Cerebellar cortex (tissue), 1 donor: ENCODE measurements at regions not wholly inside any gene's neighbourhood (a gene's known extent, or its start where the extent isn't known, plus 50 kb on each side); places are given as distances from the start of the nearest gene placed in this dataset.
"Not testable (repeated sequence)": the region's sequence is repeated elsewhere in the genome, so short reads cannot be mapped to it uniquely, and the experiment has no call there.

ENCODE experiments used
- DNase-seq: peaks from one replicate; pipeline ENCODE4 v3.0.0-alpha.2; 2015; ENCODE audit warnings: low spot score

DNA sequence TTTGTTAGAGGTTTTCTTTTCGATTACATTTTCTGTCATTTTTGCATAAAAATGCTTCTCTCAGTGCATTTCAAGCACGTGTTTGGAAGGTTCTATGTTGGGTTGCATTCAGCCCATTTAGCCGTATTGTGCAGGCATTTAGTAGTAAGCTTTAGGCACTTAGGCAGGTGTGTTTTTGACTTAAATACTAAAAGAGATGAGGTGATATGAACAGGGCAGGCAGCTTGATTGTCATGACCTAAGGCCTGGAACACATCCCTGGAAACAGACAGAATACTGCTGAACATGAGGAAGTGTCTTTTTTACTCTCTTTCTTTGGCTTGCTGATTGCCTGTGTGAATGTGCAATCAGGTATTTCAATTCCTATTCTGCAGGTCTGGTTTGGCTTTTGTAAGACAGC is 610.5 kb upstream of the MAN1A1 start:
- peak; percentile 85 for DNase-seq

DNA sequence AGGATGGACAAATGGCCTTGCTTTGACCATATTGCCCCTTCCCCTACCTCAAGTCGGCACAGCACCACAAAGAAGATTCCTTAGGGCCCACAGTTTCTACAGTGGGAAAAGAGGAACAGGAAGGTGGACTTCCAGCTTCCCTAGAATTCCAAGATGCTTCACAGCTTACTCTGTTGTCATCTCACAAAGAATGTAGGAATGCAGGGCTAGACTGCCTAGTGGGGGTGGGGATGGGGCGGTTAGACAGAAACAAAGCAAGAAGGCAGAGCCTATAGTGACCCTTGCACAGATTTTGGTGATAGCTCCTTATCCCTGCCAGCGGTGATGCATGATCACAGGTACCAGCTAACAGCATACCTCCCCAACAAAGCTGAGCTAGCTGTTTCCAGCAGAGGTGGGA is 607.6 kb upstream of the MAN1A1 start:
- DNase-seq, result no peak

- no peak for DNase-seq
Observed at GRCh38 chr6:119952696-119953095, 603.1 kb upstream of the MAN1A1 start.

DNA sequence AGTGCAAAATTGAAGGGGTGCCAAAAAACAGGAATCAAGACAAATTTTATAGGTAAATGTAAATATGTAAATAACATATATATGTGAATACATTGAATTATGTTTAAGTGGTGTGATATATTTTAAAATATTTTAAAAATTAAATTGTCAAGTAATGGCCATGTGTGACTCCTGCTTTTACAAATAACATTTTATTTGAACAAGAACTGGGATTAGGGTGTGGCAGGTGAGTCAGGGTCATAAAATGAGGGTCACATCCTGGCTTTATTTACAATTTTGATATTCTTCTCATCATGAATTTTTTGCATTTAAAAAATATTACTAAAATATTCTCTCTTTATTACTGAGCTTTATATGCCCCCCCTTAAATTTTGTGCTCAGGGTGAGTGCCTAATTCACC is 601.1 kb upstream of the MAN1A1 start:
- DNase-seq, result no peak

DNA sequence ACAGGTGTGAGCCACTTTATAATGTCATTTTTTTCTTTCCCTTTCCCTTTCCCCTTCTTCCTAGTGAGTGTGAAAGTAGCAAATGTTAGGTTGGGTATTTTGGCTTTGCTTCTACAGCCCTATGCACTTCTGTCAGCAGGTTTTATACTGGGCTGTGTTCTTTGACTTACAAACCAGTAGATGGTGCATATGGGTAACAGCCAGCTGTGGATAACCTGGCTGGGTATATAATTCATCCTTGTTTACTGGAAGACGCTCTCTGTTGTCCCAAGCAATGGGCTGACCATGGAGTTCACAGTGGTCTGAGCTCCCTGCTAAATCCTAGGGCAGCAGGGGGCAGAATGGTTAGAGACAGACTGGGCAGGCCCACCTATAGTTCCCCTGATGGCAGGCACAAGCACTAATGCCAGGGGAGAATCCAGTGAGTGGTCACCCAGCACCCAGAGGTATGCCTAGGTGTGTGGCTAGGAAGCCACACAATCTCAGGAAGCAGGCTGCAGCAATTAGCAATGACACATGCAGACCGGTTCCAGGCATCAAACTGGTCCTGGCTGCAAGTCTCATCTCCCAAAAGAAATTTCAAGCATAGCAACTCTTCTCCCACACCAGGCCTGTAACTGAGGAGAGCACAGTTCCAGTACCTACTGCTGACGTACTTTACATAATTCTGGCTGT is 592.7 kb upstream of the MAN1A1 start:
- DNase-seq, result no peak

- no peak for DNase-seq
Observed at GRCh38 chr6:119938752-119939151, 589.2 kb upstream of the MAN1A1 start.

GRCh38 chr6:119934816-119935215 is 585.3 kb upstream of the MAN1A1 start:
- DNase-seq, result no peak

GRCh38 chr6:119929121-119929520 is 579.6 kb upstream of the MAN1A1 start:
- no peak for DNase-seq

DNA sequence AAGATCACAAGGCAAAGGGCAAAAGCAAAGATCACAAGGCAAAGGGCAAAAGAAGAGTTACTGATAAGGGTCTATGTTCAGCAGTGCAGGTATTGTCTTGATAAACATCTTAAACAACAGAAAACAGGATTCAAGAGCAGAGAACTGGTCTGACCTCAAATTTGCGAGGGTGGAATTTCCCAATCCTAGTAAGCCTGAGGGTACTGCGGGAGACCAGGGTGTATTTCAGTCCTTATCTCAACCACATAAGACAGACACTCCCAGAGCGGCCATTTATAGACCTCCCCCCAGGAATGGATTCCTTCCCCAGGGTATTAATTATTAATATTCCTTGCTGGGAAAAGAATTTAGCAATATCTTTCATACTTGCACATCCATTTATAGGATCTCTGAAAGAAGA is 575.3 kb upstream of the MAN1A1 start:
- DNase-seq, result not testable (repeated sequence)

- no peak for DNase-seq
Observed at GRCh38 chr6:119922814-119923213, 573.3 kb upstream of the MAN1A1 start.

GRCh38 chr6:119921491-119922010 is 572.0 kb upstream of the MAN1A1 start:
- DNase-seq, result no peak

- no peak for DNase-seq
Observed at GRCh38 chr6:119917186-119917585, 567.6 kb upstream of the MAN1A1 start.

DNA sequence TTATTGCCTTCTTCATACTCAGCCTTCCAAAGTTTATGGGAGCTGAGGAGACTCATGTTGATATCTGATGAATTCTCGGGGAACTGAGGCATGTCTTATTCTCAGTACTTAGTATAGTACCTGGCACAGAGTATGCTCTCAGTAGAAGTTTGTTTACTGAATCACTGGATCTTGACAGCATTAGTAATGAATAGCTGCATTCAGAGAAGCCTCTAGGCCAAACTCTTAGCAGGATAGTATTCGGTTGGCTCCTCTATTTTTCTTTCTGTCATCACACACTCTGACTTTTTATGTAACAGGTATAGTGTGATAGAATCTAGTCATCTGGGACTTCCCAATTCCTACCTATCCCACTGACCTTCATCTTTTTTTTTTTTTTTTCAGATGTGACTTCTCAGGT is 566.4 kb upstream of the MAN1A1 start:
- no peak for DNase-seq

- no peak for DNase-seq
Observed at GRCh38 chr6:119908157-119908556, 558.6 kb upstream of the MAN1A1 start.

- no peak for DNase-seq
Observed at GRCh38 chr6:119902681-119903080, 553.1 kb upstream of the MAN1A1 start.

DNA sequence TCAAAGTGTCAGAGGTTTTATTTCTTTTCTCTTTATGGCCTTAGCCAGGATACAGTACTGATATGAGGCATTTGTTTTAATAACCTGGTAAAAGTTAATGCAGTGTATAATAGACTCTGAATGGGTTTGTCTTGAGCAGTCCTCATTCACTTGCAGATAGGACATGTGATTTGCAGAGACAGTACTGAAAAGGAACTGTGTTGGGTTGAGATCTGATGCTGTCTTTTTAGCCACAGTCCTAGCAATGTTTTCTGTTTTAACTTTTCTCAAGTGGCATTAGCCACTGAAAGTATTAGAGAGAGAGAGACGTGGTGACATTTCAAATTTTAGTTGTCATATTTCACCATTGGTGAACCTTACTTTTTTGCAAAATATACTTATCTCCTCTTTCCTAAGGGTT is 547.2 kb upstream of the MAN1A1 start:
- DNase-seq, result no peak

DNA sequence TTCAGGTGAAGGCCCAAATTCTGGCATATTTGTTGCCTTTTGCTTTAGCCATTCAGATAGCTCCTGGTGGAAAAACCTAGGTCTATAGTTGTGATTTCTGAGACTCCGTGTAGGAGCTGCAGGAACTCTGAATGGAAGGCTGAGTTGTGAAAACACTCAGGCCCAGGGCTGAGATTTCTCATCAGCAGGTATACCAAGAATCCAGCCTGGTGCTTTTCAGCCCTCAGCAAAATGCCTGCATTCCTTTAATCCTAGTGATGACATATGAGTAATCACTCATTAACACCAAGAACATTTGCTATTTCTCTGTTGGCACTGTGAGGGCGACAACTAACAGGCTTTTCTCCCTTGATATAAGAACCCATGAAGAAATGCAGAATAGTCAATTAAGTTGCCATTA is 546.1 kb upstream of the MAN1A1 start:
- DNase-seq, result no peak

DNA sequence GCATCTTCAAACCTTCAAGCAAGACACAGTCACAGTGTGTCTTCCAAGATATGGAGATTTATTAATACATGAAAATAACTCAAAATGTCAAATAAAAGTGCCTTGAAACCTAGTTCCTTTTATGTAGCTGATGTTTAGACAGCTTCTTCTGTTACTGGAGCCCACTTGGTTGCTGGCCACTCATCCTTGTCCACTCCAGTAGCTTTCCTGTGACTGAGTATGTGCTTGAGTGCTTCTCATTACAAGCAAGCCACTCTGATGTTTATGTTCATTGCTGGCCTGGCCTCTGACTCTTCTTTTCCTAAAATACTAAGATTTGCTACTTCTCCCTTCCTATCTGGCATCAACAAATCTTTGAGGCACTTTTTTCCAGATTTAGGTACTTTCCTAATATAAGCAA is 545.2 kb upstream of the MAN1A1 start:
- DNase-seq, result no peak

- no peak for DNase-seq
Observed at GRCh38 chr6:119891644-119892043, 542.1 kb upstream of the MAN1A1 start.

DNA sequence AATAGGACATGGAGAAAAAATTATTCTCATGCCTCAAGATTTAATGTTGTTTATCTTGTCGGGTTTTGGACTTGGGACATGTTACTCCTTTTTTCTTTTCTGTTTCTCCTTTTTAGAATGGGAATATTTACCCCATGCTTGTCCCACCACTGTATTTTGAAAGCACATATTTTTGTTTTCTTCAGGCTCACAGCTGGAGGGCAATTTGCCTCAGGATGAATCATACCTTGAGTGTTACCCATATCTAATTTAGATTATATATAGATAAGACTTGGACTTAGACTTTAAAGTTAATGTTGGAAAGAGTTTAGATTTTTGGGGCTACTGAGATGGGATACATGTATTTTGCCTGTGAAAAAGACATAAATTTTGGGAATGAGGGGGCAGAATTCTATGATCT is 541.6 kb upstream of the MAN1A1 start:
- no peak for DNase-seq

DNA sequence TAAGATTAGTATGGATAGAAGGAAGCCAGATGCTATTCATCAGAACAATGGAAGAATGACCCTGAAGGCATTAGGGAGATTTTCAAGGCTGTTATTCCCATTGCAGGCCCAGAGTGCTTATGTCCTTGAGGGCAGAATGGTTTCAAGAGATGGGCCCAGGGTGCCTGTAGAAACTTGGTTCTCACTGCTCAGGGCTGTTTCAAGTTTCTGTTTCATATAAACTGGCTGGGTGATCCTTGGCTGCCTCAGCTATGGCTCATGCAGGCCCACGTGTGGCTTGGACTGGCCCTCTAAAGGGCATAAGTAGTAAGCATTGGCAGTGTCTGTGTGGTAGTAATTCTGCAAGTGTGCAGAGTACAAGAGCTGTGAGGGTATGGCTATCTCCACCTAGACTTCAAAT is 540.9 kb upstream of the MAN1A1 start:
- no peak for DNase-seq

GRCh38 chr6:119887666-119888065 is 538.1 kb upstream of the MAN1A1 start:
- peak; percentile 95 for DNase-seq

GRCh38 chr6:119881416-119881815 is 531.9 kb upstream of the MAN1A1 start:
- peak; percentile 69 for DNase-seq

DNA sequence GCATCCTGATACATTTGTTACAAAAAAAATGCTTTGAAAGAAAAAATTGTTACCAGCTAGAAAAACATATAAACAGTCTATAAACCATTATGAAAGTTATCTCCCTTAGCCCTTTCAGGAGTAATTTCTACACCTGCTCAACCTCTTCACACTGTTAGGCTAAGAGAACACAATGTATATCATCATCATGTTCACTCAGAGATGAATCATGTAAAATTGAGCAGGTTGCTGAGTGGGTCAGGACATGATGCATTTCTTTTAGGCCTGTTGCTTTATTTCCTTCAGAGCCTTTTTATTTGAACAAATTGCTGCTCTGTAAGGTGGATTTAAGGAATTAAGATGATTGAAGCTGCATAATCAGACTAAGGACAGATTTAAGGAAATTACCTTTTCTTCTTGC is 531.3 kb upstream of the MAN1A1 start:
- DNase-seq, result peak; percentile 14
